Heart left ventricle (tissue), 16 donors: ENCODE measurements at regions not wholly inside any gene's neighbourhood (a gene's known extent, or its start where the extent isn't known, plus 50 kb on each side); places are given as distances from the start of the nearest gene placed in this dataset.
"Not testable (repeated sequence)": the region's sequence is repeated elsewhere in the genome, so short reads cannot be mapped to it uniquely, and the experiment has no call there.

Experiments used
- ATAC-seq, 4 donors: fragments of 200-7000 bp; cut with Tn5 transposase; one replicate each; pipeline ENCODE4 v1.9.1; 2020 to 2022; ENCODE audit warnings: moderate library complexity in 4 of 4, mild to moderate bottlenecking in 3 of 4, moderate number of reproducible peaks in 1 of 4
- DNase-seq, 5 donors: peaks; one replicate each; pipeline ENCODE4 v3.0.0-alpha.2; 2020
- H3K27ac ChIP-seq, 12 donors: fragments of 200-600 bp; sonication (generic) in 4 of 12; one replicate each; pipeline versions ENCODE4 v1.5.0 to v1.8.0; 2016 to 2022; ENCODE audit warnings: mild to moderate bottlenecking in 2 of 12
- H3K27me3 ChIP-seq, 9 donors: fragments of 200-600 bp; sonication (generic) in 2 of 9; one replicate each; pipeline versions ENCODE4 v1.5.1 to v1.8.0; 2016 to 2022; ENCODE audit warnings: mild to moderate bottlenecking in 3 of 9
- H3K36me3 ChIP-seq, 9 donors: fragments of 200-600 bp; sonication (generic) in 2 of 9; one replicate each; pipeline versions ENCODE4 v1.5.0 to v1.8.0; 2018 to 2022; ENCODE audit warnings: mild to moderate bottlenecking in 2 of 9
- H3K4me1 ChIP-seq, 12 donors: fragments of 200-600 bp; sonication (generic) in 4 of 12; one replicate each; pipeline versions ENCODE4 v1.5.0 to v1.8.0; 2016 to 2022; ENCODE audit warnings: mild to moderate bottlenecking in 3 of 12
- H3K4me3 ChIP-seq, 12 donors: fragments of 200-600 bp; sonication (generic) in 4 of 12; one replicate each; pipeline versions ENCODE4 v1.5.0 to v1.8.0; 2017 to 2022; ENCODE audit warnings: mild to moderate bottlenecking in 9 of 12, moderate library complexity in 4 of 12
- H3K9me3 ChIP-seq, 12 donors: fragments of 200-600 bp; sonication (generic) in 4 of 12; one replicate each; pipeline versions ENCODE4 v1.5.0 to v1.8.0; 2016 to 2022; ENCODE audit warnings: mild to moderate bottlenecking in 1 of 12
- CTCF ChIP-seq, 12 donors: fragments of 200-600 bp; sonication (generic) in 4 of 12; IDR thresholded peaks; one replicate each; pipeline versions ENCODE4 v1.5.0 to v1.8.0; 2018 to 2022; ENCODE audit warnings: antibody characterized with exemption in 12 of 12, mild to moderate bottlenecking in 5 of 12
- POLR2A ChIP-seq, 2 donors: fragments of 450-650 bp; IDR thresholded peaks; one replicate each; pipeline ENCODE4 v1.6.1; 2017; ENCODE audit warnings: antibody characterized with exemption in 2 of 2, mild to moderate bottlenecking in 2 of 2, moderate library complexity in 2 of 2
- WGBS, 4 donors: extraction: QIAGEN DNeasy Blood & Tissue Kit in 2 of 4; methylation state at CpG; one replicate each; pipeline versions ENCODE4 v1.1.5 to v1.1.7; 2013 to 2018; 5-methylcytosine and 5-hydroxymethylcytosine counted together
- intact Hi-C, 10 donors: fragments of 100-400 bp; cut with DNase I; formaldehyde crosslinking; loops; one replicate each; pipeline versions ENCODE4 v1.11.1 to v1.14.2; 2022
- donor health status: ischemic (EF 13 %, LVEDD 7.1; RV severe dilation, severe dysfunction).
- donor health status: healthy with polysubstance abuse.
- donor health status: DM: no; HTN: yes; CAD: no.
- donor health status: DM: no; HTN: no; CAD: no.
- donor health status: ischemic (EF 25% LVEDD 6.9; RV normal size, moderate dysfunction).
- donor health status: ischemic (EF 25% LVEDD 5.7; RV mildly dilated, moderate dysfunction).
- donor health status: healthy.
- donor health status: DM: yes; HTN: yes; CAD: no.
- donor health status: ischemic (EF 35%, LVEDD 5.7; RV mildly dilated, moderate dysfunction).
- donor health status: nonischemic (EF 11% LVEDD 7.7; RV severe dilation, severe dysfunction).
- donor health status: DM: yes; HTN: yes; CAD: no.
- donor health status: PGD.
- donor health status: ischemic (EF 29% LVEDD 5.4; RV normal size, mild dysfunction).
- donor health status: nonischemic (EF 23%, LVEDD 6.1; RV moderate dilation, normal function).

DNA sequence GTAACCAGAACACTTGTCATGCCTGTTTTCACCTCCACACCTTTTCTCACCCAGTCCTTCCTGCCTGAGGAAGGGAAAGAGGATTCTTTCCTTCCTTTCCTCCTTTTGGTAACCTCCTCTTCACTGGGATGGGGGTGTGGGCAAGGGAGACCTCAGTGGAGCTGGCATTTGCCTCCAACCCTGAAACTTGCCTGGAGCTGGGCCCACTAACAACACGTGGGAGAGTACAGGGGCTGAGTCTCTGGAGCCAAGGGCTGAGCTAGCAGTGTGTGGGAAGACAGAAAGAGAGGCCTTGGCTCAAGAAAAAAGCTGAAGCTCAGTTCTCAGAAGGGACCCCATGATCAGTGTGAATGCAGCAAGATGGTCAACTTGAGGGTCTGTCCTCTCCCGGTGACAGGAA lies 86.6 kb upstream of the SLC6A11 start:
- Histone ChIP-seq H3K9me3 (peaks cover 0 to 26% (median 13%) of the 10 kb centered on the region in 12 donors), H3K27me3 (peaks cover 0 to 23% (median 0%) of the 10 kb centered on the region in 9 donors), H3K36me3 (no peaks in the 10 kb centered on the region), H3K27ac (no peak overlapping the region), H3K4me1 (no peaks in the 10 kb centered on the region), H3K4me3 (no peak overlapping the region)
- DNase-seq (no peak), ATAC-seq (no peak)
- intact Hi-C loops, result no loop called here
- 52 to 74% (median 67%) methylated on average over 2 of the region's 2 CpGs for WGBS, 4 donors
- TF ChIP-seq POLR2A (IDR thresholded peaks at IDR 0.05), result no peak
- no peak for TF ChIP-seq CTCF (IDR thresholded peaks at IDR 0.05)

DNA sequence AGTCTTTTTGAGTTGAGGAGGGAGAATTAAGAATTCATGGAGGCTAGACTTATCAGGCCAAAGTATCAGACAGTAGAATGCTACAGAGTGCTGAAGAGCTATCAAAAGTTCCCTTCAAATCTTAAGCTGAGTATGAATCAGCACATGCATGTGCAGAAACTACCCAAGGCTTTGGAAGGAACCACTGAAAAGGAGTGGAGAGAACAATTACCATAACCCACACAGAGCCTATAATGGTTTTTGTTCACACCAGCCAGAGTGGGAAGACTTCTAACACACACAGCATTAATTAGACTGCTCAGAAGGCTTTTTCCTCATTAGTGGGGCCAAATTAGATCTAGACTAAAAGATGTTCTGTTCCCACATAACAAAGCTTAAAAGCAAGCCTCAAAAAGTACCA lies 83.7 kb upstream of the SLC6A11 start:
- no peak overlapping the region for H3K4me3 ChIP-seq
- H3K27me3 ChIP-seq, result peaks cover 0 to 30% (median 0%) of the 10 kb centered on the region in 9 donors
- no peaks in the 10 kb centered on the region for H3K4me1 ChIP-seq
- DNase-seq (no peak), ATAC-seq (no peak)
- no peak for TF ChIP-seq POLR2A (IDR thresholded peaks at IDR 0.05)
- no peak for TF ChIP-seq CTCF (IDR thresholded peaks at IDR 0.05)
- no peaks in the 10 kb centered on the region for H3K36me3 ChIP-seq
- peaks cover 0 to 28% (median 13%) of the 10 kb centered on the region in 12 donors for H3K9me3 ChIP-seq
- intact Hi-C loops, result no loop called here
- no peak overlapping the region for H3K27ac ChIP-seq

DNA sequence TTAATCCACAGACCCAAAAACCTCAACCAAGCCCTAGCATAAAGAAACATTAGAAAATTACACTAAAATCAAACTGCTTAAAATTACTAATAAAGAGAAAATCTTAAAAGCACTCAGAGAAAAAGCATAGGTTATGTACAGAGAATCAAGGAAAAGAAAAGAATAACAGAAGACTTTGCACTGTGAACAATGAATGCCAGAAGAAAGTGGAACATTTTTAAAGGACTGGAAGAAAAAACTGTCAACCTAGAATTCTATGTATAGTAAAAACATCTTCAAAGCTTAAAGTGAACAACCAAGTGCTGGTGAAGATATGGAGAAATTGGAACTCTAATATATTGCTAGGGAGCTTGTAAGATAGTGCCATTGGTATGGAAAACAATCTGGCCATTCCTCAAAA lies 82.7 kb upstream of the SLC6A11 start:
- peaks cover 0 to 40% (median 6%) of the 10 kb centered on the region in 9 donors for H3K27me3 ChIP-seq
- ATAC-seq, result no peak
- intact Hi-C loops, result no loop called here

GRCh38 chr3:10736444-10736843 lies 79.6 kb upstream of the SLC6A11 start:
- Histone ChIP-seq H3K9me3 (peaks cover 0 to 28% (median 13%) of the 10 kb centered on the region in 12 donors), H3K27me3 (peaks cover 0 to 53% (median 29%) of the 10 kb centered on the region in 9 donors)
- intact Hi-C loops, result loop anchor here in 1 of 10 donors (5.0 kb wide), 1 partner anchor 394 kb away; no protein-coding TSS in a partner anchor
- H3K27ac ChIP-seq, DNase-seq, H3K4me3 ChIP-seq, ATAC-seq, H3K4me1 ChIP-seq, H3K36me3 ChIP-seq: not testable (repeated sequence)
- WGBS, 4 donors, result 74 to 78% (median 76%) methylated on average over 3 of the region's 3 CpGs

More for the DNA sequence above, 82.7 kb upstream of the SLC6A11 start:
- H3K36me3 ChIP-seq, result no peaks in the 10 kb centered on the region
- no peak overlapping the region for H3K27ac ChIP-seq
- TF ChIP-seq CTCF (IDR thresholded peaks at IDR 0.05) (no peak), POLR2A (IDR thresholded peaks at IDR 0.05) (no peak)
- peaks cover 0 to 28% (median 13%) of the 10 kb centered on the region in 12 donors for H3K9me3 ChIP-seq
- no peak overlapping the region for H3K4me3 ChIP-seq
- no peaks in the 10 kb centered on the region for H3K4me1 ChIP-seq
- no peak for DNase-seq

GRCh38 chr3:10737785-10738184 lies 78.2 kb upstream of the SLC6A11 start:
- Histone ChIP-seq H3K27me3 (peaks cover 0 to 56% (median 29%) of the 10 kb centered on the region in 9 donors), H3K4me1 (peaks cover 0 to 6% (median 0%) of the 10 kb centered on the region in 12 donors)
- 86 to 89% (median 87%) methylated on average over 7 of the region's 7 CpGs for WGBS, 4 donors

More at GRCh38 chr3:10737785-10738184, 78.2 kb upstream of the SLC6A11 start:
- DNase-seq, result no peak
- intact Hi-C loops, result loop anchor here in 9 of 10 donors (2.0 to 5.0 kb wide), 2 partner anchors 393 to 395 kb away; no protein-coding TSS in a partner anchor
- no peak overlapping the region for H3K27ac ChIP-seq
- no peak overlapping the region for H3K4me3 ChIP-seq
- ATAC-seq, result no peak
- H3K9me3 ChIP-seq, result peaks cover 0 to 21% (median 11%) of the 10 kb centered on the region in 12 donors
- TF ChIP-seq CTCF (IDR thresholded peaks at IDR 0.05) (no peak), POLR2A (IDR thresholded peaks at IDR 0.05) (no peak)
- H3K36me3 ChIP-seq, result no peaks in the 10 kb centered on the region
